GM12865 (cell line): ENCODE measurements at regions not wholly inside any gene's neighbourhood (a gene's known extent, or its start where the extent isn't known, plus 50 kb on each side); places are given as distances from the start of the nearest gene placed in this dataset.

ENCODE experiments used
- DNase-seq: peaks from one replicate; pipeline ENCODE4 v3.0.0; 2010; ENCODE audit warnings: low read depth
- H3K4me3 ChIP-seq: 2 replicates; pipeline ENCODE4 v1.5.1; 2011; ENCODE audit warnings: mild to moderate bottlenecking, low read depth, low read length, control low read depth
- CTCF ChIP-seq: IDR thresholded peaks from 2 replicates; pipeline ENCODE4 v1.5.1; 2011; ENCODE audit warnings: low read length, control low read depth, low read depth, inconsistent platforms; ENCODE audit not compliant: insufficient read depth; ENCODE audit errors: missing control alignments

GRCh38 chr1:164343189-164343588 lies 215.8 kb upstream of the PBX1 start:
- TF ChIP-seq CTCF: no peak
- DNase-seq: no peak
- no peak overlapping the region for H3K4me3 ChIP-seq

- H3K4me3 ChIP-seq: no peak overlapping the region
- no peak for DNase-seq
- TF ChIP-seq CTCF: no peak
Measured at GRCh38 chr1:164347980-164348379, 211.0 kb upstream of the PBX1 start.

GRCh38 chr1:164356511-164356910 lies 202.5 kb upstream of the PBX1 start:
- H3K4me3 ChIP-seq: no peak overlapping the region
- DNase-seq: no peak
- TF ChIP-seq CTCF: no peak

- TF ChIP-seq CTCF: no peak
- H3K4me3 ChIP-seq: no peak overlapping the region
- no peak for DNase-seq
Measured at GRCh38 chr1:164360265-164360664, 198.7 kb upstream of the PBX1 start.

GRCh38 chr1:164361927-164362326 lies 197.1 kb upstream of the PBX1 start:
- H3K4me3 ChIP-seq: no peak overlapping the region
- no peak for TF ChIP-seq CTCF
- no peak for DNase-seq

- no peak for TF ChIP-seq CTCF
- no peak overlapping the region for H3K4me3 ChIP-seq
- no peak for DNase-seq
Measured at GRCh38 chr1:164363980-164364379, 195.0 kb upstream of the PBX1 start.

- no peak for TF ChIP-seq CTCF
- no peak overlapping the region for H3K4me3 ChIP-seq
- no peak for DNase-seq
Measured at GRCh38 chr1:164366014-164366413, 193.0 kb upstream of the PBX1 start.
